Osteoblast (primary cell): ENCODE measurements at regions not wholly inside any gene's neighbourhood (a gene's known extent, or its start where the extent isn't known, plus 50 kb on each side); places are given as distances from the start of the nearest gene placed in this dataset.

ENCODE experiments used
- DNase-seq: peaks from one replicate; pipeline ENCODE4 v3.0.0; 2011; ENCODE audit warnings: low spot score, mixed read lengths; ENCODE audit not compliant: insufficient read length; ENCODE audit errors: missing footprints
- H2AFZ ChIP-seq: 2 replicates; pipeline ENCODE4 v1.6.0; 2011; ENCODE audit warnings: mild to moderate bottlenecking, low read length
- H3K27ac ChIP-seq: 2 replicates; pipeline ENCODE4 v1.5.1; 2011; ENCODE audit warnings: mild to moderate bottlenecking, low read depth, low read length, moderate library complexity
- H3K27me3 ChIP-seq: 2 replicates; pipeline ENCODE4 v1.6.0; 2012; ENCODE audit warnings: mild to moderate bottlenecking, control low read depth, inconsistent platforms, low read length, moderate library complexity; ENCODE audit not compliant: insufficient read depth
- H3K36me3 ChIP-seq: 2 replicates; pipeline ENCODE4 v1.5.1; 2011; ENCODE audit warnings: mild to moderate bottlenecking, low read length, control low read depth, moderate library complexity; ENCODE audit not compliant: insufficient read depth
- H3K4me1 ChIP-seq: 2 replicates; pipeline ENCODE4 v1.5.1; 2011; ENCODE audit warnings: mild to moderate bottlenecking, low read length, control low read depth, moderate library complexity; ENCODE audit not compliant: insufficient read depth
- H3K4me2 ChIP-seq: 2 replicates; pipeline ENCODE4 v1.6.0; 2011; ENCODE audit warnings: mild to moderate bottlenecking, low read length; ENCODE audit not compliant: insufficient read depth
- H3K4me3 ChIP-seq: fragments of 200-600 bp; sonication (generic); 3 replicates; pipeline ENCODE4 v1.5.1; 2012; ENCODE audit warnings: mild to moderate bottlenecking, low read length, inconsistent platforms; ENCODE audit not compliant: insufficient read depth
- H3K79me2 ChIP-seq: 2 replicates; pipeline ENCODE4 v1.6.0; 2012; ENCODE audit warnings: mild to moderate bottlenecking, low read length, control low read depth, inconsistent platforms; ENCODE audit not compliant: insufficient read depth
- H3K9me3 ChIP-seq: 2 replicates; pipeline ENCODE4 v1.5.1; 2011; ENCODE audit warnings: low read depth, low read length, control low read depth
- H4K20me1 ChIP-seq: 2 replicates; pipeline ENCODE4 v1.6.0; 2012; ENCODE audit warnings: mild to moderate bottlenecking, low read length, control low read depth; ENCODE audit not compliant: insufficient read depth
- TF ChIP-seq, protein P1 (sequence below): IDR thresholded peaks from 2 replicates; pipeline ENCODE4 v1.5.1; 2011; ENCODE audit warnings: mild to moderate bottlenecking, low read depth, low read length, moderate library complexity; ENCODE audit errors: extremely low read depth

DNA sequence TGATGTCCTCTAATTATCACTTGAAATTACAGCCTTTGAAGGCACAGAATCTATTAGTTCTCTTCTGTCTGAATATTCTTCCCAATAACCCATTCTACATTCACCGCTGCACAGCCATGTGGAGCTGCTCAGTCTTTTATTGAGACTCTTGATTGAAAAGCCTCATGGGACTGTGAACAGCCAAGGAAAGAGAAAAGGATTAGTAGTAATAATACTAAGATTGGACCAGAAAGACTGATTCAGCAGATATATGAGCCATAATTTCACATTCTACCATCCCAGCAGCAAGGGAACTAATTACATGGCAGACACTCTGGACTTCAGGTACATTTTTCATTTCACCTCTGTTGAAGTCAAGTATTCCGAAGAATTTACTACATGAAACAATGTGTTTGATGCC, 2471.7 kb downstream of the ARAP2 start:
- Histone ChIP-seq H3K79me2 (no peaks in the 10 kb centered on the region), H3K9me3 (peaks cover 5% of the 10 kb centered on the region), H3K27me3 (no peaks in the 10 kb centered on the region), H3K36me3 (no peaks in the 10 kb centered on the region), H3K4me1 (no peaks in the 10 kb centered on the region), H2AFZ (no peak overlapping the region), H3K4me2 (no peak overlapping the region), H4K20me1 (no peaks in the 10 kb centered on the region), H3K27ac (no peak overlapping the region), H3K4me3 (no peak overlapping the region)
- no peak for DNase-seq
- TF ChIP-seq, protein P1, sequence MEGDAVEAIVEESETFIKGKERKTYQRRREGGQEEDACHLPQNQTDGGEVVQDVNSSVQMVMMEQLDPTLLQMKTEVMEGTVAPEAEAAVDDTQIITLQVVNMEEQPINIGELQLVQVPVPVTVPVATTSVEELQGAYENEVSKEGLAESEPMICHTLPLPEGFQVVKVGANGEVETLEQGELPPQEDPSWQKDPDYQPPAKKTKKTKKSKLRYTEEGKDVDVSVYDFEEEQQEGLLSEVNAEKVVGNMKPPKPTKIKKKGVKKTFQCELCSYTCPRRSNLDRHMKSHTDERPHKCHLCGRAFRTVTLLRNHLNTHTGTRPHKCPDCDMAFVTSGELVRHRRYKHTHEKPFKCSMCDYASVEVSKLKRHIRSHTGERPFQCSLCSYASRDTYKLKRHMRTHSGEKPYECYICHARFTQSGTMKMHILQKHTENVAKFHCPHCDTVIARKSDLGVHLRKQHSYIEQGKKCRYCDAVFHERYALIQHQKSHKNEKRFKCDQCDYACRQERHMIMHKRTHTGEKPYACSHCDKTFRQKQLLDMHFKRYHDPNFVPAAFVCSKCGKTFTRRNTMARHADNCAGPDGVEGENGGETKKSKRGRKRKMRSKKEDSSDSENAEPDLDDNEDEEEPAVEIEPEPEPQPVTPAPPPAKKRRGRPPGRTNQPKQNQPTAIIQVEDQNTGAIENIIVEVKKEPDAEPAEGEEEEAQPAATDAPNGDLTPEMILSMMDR = no peak

DNA sequence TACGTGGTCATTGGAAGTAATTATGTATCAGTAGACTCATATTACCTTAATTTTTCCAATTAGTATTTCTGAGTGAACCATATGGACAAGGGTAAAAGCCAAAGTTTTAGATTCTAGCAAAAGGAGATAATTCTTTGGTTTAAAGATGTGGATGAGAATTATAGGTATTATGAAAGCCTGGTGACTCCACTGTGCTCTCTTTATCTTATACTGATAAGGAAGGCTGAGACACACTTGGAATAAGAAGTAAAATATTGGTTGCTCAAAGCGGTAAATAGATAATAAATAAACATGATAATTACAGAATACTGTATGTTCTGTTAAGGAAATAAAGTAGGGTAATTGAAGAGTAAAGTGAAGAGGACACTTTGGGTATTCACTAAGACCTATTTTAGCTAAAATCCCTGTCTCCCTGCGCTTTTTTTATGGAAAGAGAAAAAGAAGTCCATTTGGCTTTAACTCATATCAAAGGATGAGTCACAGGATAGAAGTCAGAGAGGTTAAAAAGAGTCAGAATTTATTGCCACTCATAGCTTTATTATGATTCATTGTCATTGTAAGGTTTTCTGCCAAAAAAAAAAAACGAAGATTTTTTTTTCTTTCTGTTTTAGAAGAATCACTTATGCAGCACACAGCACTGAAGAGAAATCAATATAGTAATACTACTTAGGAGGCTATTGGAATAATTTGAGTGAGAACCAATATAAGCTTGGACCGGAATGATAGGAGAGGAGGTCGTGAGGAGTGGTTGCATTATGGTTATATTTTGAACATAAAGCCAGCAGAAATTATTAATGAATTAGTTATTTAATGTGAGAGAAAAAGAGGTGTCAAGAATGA, 2463.1 kb downstream of the ARAP2 start:
- TF ChIP-seq, protein P1 = no peak
- H3K4me3 ChIP-seq = no peak overlapping the region
- H3K36me3 ChIP-seq = no peaks in the 10 kb centered on the region
- no peak overlapping the region for H2AFZ ChIP-seq
- H3K9me3 ChIP-seq = no peaks in the 10 kb centered on the region
- DNase-seq = no peak
- H3K4me1 ChIP-seq = no peaks in the 10 kb centered on the region
- no peaks in the 10 kb centered on the region for H3K27me3 ChIP-seq
- no peak overlapping the region for H3K4me2 ChIP-seq
- no peak overlapping the region for H3K27ac ChIP-seq
- no peaks in the 10 kb centered on the region for H3K79me2 ChIP-seq
- H4K20me1 ChIP-seq = no peaks in the 10 kb centered on the region

DNA sequence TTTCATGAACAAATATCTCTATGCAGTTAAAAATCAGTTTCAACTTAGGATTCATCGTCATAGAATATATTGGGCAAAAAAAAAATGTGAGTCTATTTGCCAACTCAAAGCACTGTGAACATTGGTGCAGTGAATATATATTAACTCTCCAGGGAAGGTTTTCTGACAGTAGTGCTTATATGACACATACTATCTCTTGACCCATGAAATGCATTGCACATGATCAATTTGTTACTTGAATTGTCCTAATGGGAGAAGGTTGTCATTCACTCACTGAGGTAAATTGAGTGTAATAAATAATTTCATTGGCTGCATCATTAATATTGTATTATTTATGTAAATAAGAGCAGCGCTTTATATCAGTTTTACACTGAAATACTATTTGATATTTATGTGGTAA, 2458.5 kb downstream of the ARAP2 start:
- no peaks in the 10 kb centered on the region for H3K9me3 ChIP-seq
- H3K27ac ChIP-seq = no peak overlapping the region
- H3K36me3 ChIP-seq = no peaks in the 10 kb centered on the region
- no peak overlapping the region for H3K4me3 ChIP-seq
- H3K4me1 ChIP-seq = no peaks in the 10 kb centered on the region
- H3K27me3 ChIP-seq = no peaks in the 10 kb centered on the region
- H3K4me2 ChIP-seq = no peak overlapping the region
- H4K20me1 ChIP-seq = no peaks in the 10 kb centered on the region
- TF ChIP-seq, protein P1 = no peak
- no peak for DNase-seq
- H2AFZ ChIP-seq = no peak overlapping the region
- H3K79me2 ChIP-seq = no peaks in the 10 kb centered on the region

DNA sequence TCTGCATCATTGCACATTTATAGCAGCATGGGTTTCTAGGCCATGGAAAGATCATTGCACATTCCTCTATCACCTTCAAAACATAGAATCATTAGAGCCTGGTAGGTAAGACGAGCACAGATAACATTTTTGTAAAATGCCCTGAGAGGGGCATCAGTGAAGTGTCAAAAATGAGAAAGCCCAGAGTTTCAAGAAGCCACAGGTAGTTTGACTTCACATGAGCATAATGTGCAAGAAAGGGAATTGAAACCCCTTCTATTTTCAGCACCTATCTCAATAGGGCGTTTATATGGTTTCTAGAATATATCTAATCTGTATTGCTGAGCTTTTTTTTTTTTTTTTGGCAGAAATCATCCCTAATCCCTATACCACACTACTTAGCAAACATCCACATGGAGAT, 2441.7 kb downstream of the ARAP2 start:
- H3K9me3 ChIP-seq = no peaks in the 10 kb centered on the region
- H3K79me2 ChIP-seq = no peaks in the 10 kb centered on the region
- no peak overlapping the region for H3K4me2 ChIP-seq
- H3K4me3 ChIP-seq = no peak overlapping the region
- H3K27ac ChIP-seq = no peak overlapping the region
- no peak overlapping the region for H2AFZ ChIP-seq
- H3K27me3 ChIP-seq = no peaks in the 10 kb centered on the region
- DNase-seq = no peak
- no peaks in the 10 kb centered on the region for H4K20me1 ChIP-seq
- no peaks in the 10 kb centered on the region for H3K4me1 ChIP-seq
- TF ChIP-seq, protein P1 = no peak
- no peaks in the 10 kb centered on the region for H3K36me3 ChIP-seq
